GM20431 (cell line): ENCODE measurements at regions not wholly inside any gene's neighbourhood (a gene's known extent, or its start where the extent isn't known, plus 50 kb on each side); places are given as distances from the start of the nearest gene placed in this dataset.

Experiments used
- in situ Hi-C: fragments of 300-500 bp; cut with MseI, MboI; formaldehyde crosslinking; loops from one replicate; pipeline ENCODE4 v1.15.0; 2020; ENCODE audit warnings: low sequenced_read_pairs; ENCODE audit not compliant: unreplicated experiment

- in situ Hi-C loops: no loop called here
Observed at GRCh38 chr2:220422676-220423075, 795.2 kb downstream of the SLC4A3 start.

DNA sequence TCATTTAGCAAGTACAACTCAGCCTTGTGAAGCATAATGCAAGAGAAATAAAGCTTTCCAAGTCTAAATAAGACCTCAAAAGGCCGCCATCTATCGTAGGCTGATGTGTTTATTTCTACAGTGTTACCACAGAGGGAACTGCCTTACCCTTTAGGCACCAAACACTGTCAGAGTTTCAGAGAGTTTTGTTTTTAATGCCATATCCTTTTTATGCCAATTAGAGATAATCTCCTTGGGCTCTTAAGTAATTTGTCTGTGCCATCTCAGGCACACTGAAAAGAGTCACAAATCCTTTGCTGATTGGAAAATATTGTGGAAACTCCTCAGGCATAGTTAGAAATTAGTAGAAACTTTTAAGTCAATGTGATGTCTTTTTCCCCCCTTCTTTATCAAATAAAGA lies 797.1 kb downstream of the SLC4A3 start:
- in situ Hi-C loops: no loop called here

DNA sequence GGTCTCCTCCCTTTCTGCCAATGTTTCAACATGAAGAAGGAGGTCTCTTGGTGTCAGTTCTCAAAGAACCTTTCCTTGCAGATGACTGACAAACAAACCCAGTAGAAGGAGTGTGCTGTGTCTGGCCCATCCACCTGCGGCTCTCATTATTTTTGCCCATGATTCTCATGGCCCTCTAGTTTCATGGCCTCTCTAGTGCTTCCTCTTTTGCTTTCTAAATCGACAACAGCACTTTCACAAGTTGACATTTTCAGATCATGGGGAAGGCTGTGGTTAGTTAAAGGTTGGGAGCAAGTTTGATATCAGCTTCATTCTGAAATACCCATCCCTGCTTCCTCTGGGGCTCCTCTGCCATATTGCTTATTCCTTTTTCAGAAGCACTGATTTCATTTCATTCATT lies 805.2 kb downstream of the SLC4A3 start:
- in situ Hi-C loops: no loop called here

DNA sequence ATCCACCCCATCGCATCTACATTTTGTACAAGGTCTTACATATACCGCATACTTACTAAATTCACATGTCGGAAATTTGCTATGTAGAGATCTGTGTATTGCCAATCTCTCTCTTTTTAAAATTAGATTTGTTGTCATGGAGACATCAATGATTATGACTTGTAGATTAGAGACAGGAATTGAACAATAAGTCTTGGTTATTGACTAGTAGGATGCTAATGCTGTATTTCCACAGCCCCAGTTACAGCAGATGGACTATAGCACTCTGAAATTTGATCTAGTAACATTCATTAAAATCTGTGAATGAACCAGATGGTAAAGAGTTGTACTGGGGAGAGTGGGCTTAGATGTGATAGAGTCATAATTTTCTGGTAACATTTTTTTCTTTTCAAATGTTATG lies 805.7 kb downstream of the SLC4A3 start:
- in situ Hi-C loops: no loop called here

DNA sequence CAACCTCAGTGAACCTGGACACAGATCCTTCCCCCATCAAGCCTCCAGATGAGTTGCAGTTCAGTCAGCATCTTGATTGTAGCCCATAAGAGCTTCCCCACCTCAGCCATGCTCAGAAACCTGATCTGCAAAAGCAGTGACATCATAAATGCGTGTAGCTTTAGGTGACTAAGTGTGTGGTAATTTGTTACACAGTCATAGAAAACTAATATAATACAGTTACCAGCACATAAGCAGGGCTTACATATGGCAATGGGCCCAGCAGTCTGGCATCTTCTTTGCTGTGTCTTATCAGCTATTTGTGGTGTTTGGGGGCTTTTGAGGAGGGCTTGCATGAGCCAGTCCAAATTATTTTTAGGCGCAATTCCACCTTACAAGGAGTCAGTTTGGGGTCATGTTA lies 807.0 kb downstream of the SLC4A3 start:
- in situ Hi-C loops: no loop called here

DNA sequence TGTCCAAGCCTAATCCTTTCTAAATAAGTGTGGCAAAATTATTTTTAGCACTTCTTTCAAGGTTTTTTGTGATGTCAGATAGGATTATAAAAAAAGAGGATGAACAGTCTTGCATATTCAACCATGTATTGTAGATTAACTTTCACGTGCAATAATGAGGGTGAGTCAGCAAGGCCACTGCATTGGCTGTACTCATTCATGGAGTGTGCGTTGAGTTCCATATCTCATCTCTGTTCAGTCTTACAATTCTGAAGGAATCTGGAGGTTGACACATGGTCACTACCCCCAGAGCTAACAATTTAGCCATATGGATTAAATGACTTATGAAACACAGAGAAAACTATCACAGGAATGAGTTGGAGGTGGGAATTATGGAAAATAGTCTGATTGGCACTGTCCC lies 810.5 kb downstream of the SLC4A3 start:
- in situ Hi-C loops: no loop called here

DNA sequence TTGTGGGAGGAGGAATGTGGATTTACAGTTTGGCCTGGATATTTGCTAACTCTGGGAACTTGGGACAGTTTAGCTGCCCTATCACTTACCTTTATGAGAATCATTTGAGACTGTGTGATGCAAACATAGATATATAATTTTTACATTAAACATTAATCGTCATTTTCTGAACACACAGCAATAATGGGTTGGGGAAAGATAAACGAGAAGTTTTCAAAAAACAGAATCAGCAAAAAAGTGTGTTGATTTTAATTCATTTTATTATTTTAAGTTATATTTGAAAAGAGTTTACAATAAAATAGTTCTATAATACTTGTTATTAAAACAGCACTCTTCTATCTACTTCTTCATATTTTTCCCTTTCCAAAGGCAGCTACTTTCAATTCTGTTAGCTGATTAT lies 813.3 kb downstream of the SLC4A3 start:
- in situ Hi-C loops: no loop called here

GRCh38 chr2:220441404-220441803 lies 814.0 kb downstream of the SLC4A3 start:
- in situ Hi-C loops: no loop called here

- in situ Hi-C loops: no loop called here
Observed at GRCh38 chr2:220442012-220442411, 814.6 kb downstream of the SLC4A3 start.

- in situ Hi-C loops: no loop called here
Observed at GRCh38 chr2:220445429-220446105, 818.1 kb downstream of the SLC4A3 start.

- in situ Hi-C loops: no loop called here
Observed at GRCh38 chr2:220446106-220446712, 818.8 kb downstream of the SLC4A3 start.

DNA sequence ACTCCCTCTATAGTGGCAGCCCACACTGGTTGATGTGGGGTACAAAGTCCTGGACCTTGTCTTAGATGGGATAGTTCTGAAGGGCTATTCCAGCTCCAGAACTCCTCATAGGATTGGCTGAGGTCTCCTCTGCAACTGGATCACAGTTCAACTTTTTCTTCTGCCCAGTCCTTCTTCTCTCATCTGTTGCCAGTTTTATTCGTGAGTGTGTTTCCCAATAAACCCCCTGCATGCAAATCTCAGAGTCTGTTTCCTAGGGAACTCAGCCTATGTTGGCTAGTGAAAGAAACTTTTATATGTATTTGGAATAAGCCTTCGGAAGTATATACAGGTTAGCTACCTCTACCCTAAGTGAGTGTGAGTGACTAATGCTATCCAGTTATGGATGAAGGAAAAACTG lies 823.4 kb downstream of the SLC4A3 start:
- in situ Hi-C loops: no loop called here

- in situ Hi-C loops: no loop called here
Observed at GRCh38 chr2:220451438-220451837, 824.0 kb downstream of the SLC4A3 start.

DNA sequence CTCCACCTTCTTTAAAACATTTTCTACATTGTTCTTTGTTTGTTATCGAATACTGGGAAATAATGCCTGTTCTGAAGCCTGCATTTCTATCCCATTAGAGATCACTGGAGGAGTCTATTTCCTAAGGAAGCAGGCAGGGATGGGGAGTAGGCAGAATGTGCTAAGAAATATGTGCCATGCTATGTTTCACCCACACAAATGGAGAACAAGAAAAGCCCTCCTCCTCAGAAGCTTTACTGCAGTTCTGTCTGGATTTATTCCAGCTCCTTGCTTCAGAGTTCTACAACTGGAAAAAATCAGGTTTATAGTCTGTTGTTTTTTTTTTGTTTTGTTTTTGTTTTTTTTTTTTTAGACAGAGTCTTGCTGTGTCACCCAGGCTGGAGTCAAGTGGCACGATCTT lies 825.1 kb downstream of the SLC4A3 start:
- in situ Hi-C loops: no loop called here

DNA sequence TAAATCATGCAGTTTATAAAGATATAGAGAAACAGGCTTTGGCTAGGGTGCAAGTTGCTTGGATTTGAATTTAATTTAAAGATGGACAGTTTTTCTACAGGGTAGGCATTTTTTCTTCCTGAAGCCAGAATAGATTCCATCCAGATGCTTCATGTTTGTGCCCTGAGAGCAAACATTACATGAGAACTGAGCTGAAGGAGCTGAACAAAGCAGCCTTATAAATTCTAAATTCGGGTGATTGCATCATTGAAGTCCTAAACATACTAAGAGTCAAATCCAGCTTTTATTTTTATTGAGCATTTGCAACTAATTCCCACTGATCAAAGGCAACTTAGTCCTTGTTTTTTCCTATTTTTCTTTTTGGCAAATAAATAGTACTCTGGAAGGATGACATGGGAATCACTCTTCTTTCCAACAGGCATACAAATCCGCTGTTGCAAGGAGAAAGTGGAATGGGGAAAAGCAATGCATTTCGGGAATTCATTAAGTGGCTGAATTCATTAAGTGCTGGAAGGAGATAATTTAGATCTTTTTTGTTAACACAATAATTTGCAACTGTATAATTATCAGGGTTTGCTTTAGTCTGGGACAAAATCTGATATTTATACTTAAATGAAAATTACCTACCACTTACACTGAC lies 828.0 kb downstream of the SLC4A3 start:
- in situ Hi-C loops: no loop called here

DNA sequence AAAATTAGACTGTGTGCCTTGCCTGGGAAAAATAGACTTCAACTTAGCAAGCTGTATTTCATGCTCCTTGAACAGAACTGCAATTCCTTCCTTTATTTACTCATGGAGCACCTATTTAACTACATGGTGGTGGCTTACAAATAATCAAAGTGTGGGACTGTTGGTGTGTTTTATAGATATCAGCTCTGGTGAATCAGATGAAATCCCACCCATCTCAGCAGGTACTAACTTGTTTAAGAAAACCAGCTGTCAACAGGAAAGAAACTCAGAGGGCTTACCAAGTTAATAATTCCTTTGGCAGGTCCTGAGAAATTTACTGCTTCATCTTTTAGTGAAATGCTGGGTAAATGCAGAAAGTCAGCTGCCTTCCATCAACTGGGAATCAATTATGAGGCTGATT lies 830.6 kb downstream of the SLC4A3 start:
- in situ Hi-C loops: no loop called here

GRCh38 chr2:220460257-220460985 lies 833.0 kb downstream of the SLC4A3 start:
- in situ Hi-C loops: no loop called here

DNA sequence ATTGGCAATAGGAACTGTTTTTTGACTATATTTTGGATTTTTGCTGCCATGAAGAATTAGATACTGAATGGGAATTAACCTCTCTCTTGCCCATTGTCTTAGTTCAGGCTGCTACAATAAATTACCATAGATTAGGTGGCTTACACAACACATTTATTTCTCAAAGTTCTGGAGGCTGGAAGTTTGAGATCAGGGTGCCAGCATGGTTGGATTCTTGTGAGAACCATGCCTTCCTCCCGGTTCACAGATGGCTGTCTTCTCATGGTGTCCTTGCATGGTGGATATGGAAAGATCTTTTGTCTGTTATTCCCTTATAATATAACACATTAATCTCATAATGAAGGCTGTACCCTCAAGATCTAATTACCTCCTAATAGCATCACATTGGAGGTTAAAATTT lies 836.4 kb downstream of the SLC4A3 start:
- in situ Hi-C loops: no loop called here

GRCh38 chr2:220465700-220466099 lies 838.3 kb downstream of the SLC4A3 start:
- in situ Hi-C loops: no loop called here

GRCh38 chr2:220466251-220466691 lies 838.8 kb downstream of the SLC4A3 start:
- in situ Hi-C loops: no loop called here

DNA sequence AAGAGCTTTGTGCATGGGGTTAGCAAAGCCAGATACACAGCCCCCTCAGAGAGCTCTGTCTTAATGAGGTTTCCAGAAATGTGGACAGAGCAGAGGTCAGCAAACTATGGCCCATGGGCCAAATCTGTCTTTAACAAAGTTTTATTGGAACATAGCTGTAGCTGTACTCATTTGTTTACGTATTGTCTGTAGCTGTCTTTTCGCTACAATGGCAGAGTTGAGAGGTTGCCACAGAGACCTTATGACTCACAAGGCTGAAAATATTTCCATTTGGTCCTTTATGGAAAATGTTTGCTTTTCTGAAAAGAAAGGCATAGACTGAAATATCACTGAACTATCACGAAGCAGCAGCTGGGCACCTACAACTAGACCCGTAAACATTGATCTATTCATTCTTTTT lies 841.8 kb downstream of the SLC4A3 start:
- in situ Hi-C loops: no loop called here
